ENCODE measurements at regions not wholly inside any gene's neighbourhood (a gene's known extent, or its start where the extent isn't known, plus 50 kb on each side); places are given as distances from the start of the nearest gene placed in this dataset.

- intact Hi-C loops (cut with DNase I): no loop called here
- no peaks in the 10 kb centered on the region for H3K27me3 ChIP-seq (replicated peaks; ENCODE audit: insufficient read depth)
Observed at GRCh38 chr3:59374091-59374817, 324.4 kb upstream of the CFAP20DC start.

DNA sequence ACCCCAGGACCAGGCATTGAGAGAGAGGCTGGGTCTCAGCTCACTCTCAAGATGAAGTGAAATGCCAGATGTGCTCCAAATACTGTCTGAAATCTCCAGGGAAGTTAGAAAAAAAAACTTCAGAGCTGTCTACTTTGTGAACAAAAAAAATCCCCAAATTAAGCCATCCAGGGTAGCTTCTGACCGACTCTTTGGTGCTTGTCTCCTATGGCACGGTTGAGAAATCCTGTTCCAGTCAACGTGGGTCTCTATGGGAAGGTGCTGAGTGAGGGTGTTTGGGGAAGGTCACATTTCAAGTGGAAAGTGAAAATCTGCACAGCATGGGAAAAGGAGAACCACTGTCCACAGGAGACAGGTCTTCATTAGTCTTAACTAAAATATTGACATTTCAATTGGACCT lies 322.5 kb upstream of the CFAP20DC start:
- H3K9me3 ChIP-seq: no peaks in the 10 kb centered on the region
- 56% methylated on average over 3 of the region's 3 CpGs for WGBS
- H3K4me3 ChIP-seq: no peak overlapping the region
- TF ChIP-seq POLR2AphosphoS5 (IDR thresholded peaks at IDR 0.05): no peak
- TF ChIP-seq, protein P1, sequence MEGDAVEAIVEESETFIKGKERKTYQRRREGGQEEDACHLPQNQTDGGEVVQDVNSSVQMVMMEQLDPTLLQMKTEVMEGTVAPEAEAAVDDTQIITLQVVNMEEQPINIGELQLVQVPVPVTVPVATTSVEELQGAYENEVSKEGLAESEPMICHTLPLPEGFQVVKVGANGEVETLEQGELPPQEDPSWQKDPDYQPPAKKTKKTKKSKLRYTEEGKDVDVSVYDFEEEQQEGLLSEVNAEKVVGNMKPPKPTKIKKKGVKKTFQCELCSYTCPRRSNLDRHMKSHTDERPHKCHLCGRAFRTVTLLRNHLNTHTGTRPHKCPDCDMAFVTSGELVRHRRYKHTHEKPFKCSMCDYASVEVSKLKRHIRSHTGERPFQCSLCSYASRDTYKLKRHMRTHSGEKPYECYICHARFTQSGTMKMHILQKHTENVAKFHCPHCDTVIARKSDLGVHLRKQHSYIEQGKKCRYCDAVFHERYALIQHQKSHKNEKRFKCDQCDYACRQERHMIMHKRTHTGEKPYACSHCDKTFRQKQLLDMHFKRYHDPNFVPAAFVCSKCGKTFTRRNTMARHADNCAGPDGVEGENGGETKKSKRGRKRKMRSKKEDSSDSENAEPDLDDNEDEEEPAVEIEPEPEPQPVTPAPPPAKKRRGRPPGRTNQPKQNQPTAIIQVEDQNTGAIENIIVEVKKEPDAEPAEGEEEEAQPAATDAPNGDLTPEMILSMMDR (IDR thresholded peaks at IDR 0.05): no peak
- no peak for TF ChIP-seq POLR2A (IDR thresholded peaks at IDR 0.05)
- no peak overlapping the region for H3K27ac ChIP-seq
- no peak for DNase-seq (ENCODE audit: low spot score)
- no peaks in the 10 kb centered on the region for H3K4me1 ChIP-seq (replicated peaks)
- H3K27me3 ChIP-seq (replicated peaks; ENCODE audit: insufficient read depth): no peaks in the 10 kb centered on the region
- no peaks in the 10 kb centered on the region for H3K36me3 ChIP-seq
- intact Hi-C loops (cut with DNase I): no loop called here

More at GRCh38 chr3:59374091-59374817, 324.4 kb upstream of the CFAP20DC start:
- Histone ChIP-seq H3K4me1 (replicated peaks) (no peaks in the 10 kb centered on the region), H3K9me3 (no peaks in the 10 kb centered on the region), H3K36me3 (no peaks in the 10 kb centered on the region), H3K4me3 (no peak overlapping the region), H3K27ac (no peak overlapping the region)
- DNase-seq (ENCODE audit: low spot score): no peak
- WGBS: 77% methylated on average over 6 of the region's 6 CpGs
- TF ChIP-seq POLR2A (IDR thresholded peaks at IDR 0.05) (no peak), POLR2AphosphoS5 (IDR thresholded peaks at IDR 0.05) (no peak)
- TF ChIP-seq, protein P1 (IDR thresholded peaks at IDR 0.05): no peak

DNA sequence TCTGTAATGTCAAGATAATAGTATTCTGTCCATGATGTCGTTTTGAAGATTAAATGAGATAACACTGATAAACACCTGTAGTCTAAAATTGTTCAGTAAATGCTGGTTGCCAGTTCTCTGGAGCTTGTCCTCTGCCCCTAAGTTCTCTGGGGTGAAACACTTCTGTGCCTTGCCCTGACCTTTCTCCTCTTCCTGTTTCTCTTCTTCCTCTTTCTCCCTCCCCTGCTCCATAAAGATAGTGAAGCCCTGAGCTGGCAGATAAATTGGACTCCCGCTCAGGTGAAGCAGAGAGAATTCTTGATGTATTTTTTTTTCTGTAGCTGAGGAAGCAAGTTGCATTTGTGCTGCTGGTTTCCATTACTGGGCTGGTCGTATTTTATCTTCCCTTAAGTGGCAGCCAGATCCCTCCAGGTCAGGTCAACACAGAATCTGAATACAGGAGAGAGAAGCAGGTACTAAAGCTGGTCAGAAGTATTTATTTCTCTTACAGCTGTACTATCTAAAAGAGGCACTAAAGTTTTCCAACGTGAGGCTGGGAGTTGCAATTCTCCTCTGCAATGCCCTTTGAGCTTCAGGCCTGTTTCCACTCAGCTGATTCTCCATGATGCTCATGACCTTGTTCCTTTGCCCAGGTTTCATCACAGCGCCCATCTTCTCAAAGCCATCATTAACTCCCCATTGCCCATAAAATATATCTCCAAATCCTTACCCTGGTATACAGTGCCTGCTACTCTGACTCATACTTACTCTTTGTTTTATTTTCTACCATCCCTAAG lies 319.3 kb upstream of the CFAP20DC start:
- no peak for DNase-seq (ENCODE audit: low spot score)
- TF ChIP-seq POLR2AphosphoS5 (IDR thresholded peaks at IDR 0.05) (no peak), POLR2A (IDR thresholded peaks at IDR 0.05) (no peak)
- TF ChIP-seq, protein P1 (IDR thresholded peaks at IDR 0.05): no peak
- H3K4me3 ChIP-seq: no peak overlapping the region

GRCh38 chr3:59367150-59367549 lies 317.3 kb upstream of the CFAP20DC start:
- 41% methylated on average over 3 of the region's 3 CpGs for WGBS
- intact Hi-C loops (cut with DNase I): no loop called here

More for the DNA sequence above, 319.3 kb upstream of the CFAP20DC start:
- no peaks in the 10 kb centered on the region for H3K36me3 ChIP-seq
- 68% methylated on average over 5 of the region's 5 CpGs for WGBS
- intact Hi-C loops (cut with DNase I): no loop called here
- H3K4me1 ChIP-seq (replicated peaks): no peaks in the 10 kb centered on the region
- H3K27me3 ChIP-seq (replicated peaks; ENCODE audit: insufficient read depth): no peaks in the 10 kb centered on the region
- no peak overlapping the region for H3K27ac ChIP-seq
- H3K9me3 ChIP-seq: no peaks in the 10 kb centered on the region

More at GRCh38 chr3:59367150-59367549, 317.3 kb upstream of the CFAP20DC start:
- H3K4me3 ChIP-seq: no peak overlapping the region
- no peak overlapping the region for H3K27ac ChIP-seq
- H3K36me3 ChIP-seq: no peaks in the 10 kb centered on the region
- no peak for DNase-seq (ENCODE audit: low spot score)
- TF ChIP-seq, protein P1 (IDR thresholded peaks at IDR 0.05): no peak
- no peak for TF ChIP-seq POLR2A (IDR thresholded peaks at IDR 0.05)
- TF ChIP-seq POLR2AphosphoS5 (IDR thresholded peaks at IDR 0.05): no peak
- H3K27me3 ChIP-seq (replicated peaks; ENCODE audit: insufficient read depth): no peaks in the 10 kb centered on the region
- H3K9me3 ChIP-seq: no peaks in the 10 kb centered on the region
- H3K4me1 ChIP-seq (replicated peaks): no peaks in the 10 kb centered on the region
